GM19328 (cell line): ENCODE measurements at regions not wholly inside any gene's neighbourhood (a gene's known extent, or its start where the extent isn't known, plus 50 kb on each side); places are given as distances from the start of the nearest gene placed in this dataset.
"Not testable (repeated sequence)": the region's sequence is repeated elsewhere in the genome, so short reads cannot be mapped to it uniquely, and the experiment has no call there.

Experiments
- ATAC-seq: cut with Tn5 transposase; IDR thresholded peaks from one replicate; pipeline ENCODE4 v1.9.1; 2021; ENCODE audit warnings: mild to moderate bottlenecking, moderate library complexity; ENCODE audit not compliant: unreplicated experiment

- no peak for ATAC-seq
Measured at GRCh38 chr14:98925354-98926040, 346.5 kb downstream of the BCL11B start.

- ATAC-seq = no peak
Measured at GRCh38 chr14:98926146-98926545, 345.9 kb downstream of the BCL11B start.

- ATAC-seq = no peak
Measured at GRCh38 chr14:98926801-98927200, 345.2 kb downstream of the BCL11B start.

GRCh38 chr14:98927986-98928385 lies 344.0 kb downstream of the BCL11B start:
- ATAC-seq = no peak

- no peak for ATAC-seq
Measured at GRCh38 chr14:98928418-98928817, 343.6 kb downstream of the BCL11B start.

GRCh38 chr14:98931126-98931525 lies 340.9 kb downstream of the BCL11B start:
- no peak for ATAC-seq

GRCh38 chr14:98931911-98932310 lies 340.1 kb downstream of the BCL11B start:
- no peak for ATAC-seq

- no peak for ATAC-seq
Measured at GRCh38 chr14:98932431-98933325, 339.3 kb downstream of the BCL11B start.

GRCh38 chr14:98934569-98934968 lies 337.4 kb downstream of the BCL11B start:
- not testable (repeated sequence) for ATAC-seq

- ATAC-seq = no peak
Measured at GRCh38 chr14:98935921-98936320, 336.1 kb downstream of the BCL11B start.

GRCh38 chr14:98937021-98937420 lies 335.0 kb downstream of the BCL11B start:
- ATAC-seq = no peak

GRCh38 chr14:98937712-98938505 lies 334.1 kb downstream of the BCL11B start:
- ATAC-seq = no peak

GRCh38 chr14:98940693-98941437 lies 331.1 kb downstream of the BCL11B start:
- no peak for ATAC-seq

- no peak for ATAC-seq
Measured at GRCh38 chr14:98941481-98941880, 330.5 kb downstream of the BCL11B start.

GRCh38 chr14:98943907-98944306 lies 328.1 kb downstream of the BCL11B start:
- no peak for ATAC-seq

- no peak for ATAC-seq
Measured at GRCh38 chr14:98944989-98945388, 327.0 kb downstream of the BCL11B start.

GRCh38 chr14:98945611-98946570 lies 326.1 kb downstream of the BCL11B start:
- ATAC-seq = no peak

GRCh38 chr14:98946940-98947339 lies 325.1 kb downstream of the BCL11B start:
- no peak for ATAC-seq

GRCh38 chr14:98947911-98948595 lies 323.9 kb downstream of the BCL11B start:
- no peak for ATAC-seq
